ENCODE measurements at regions not wholly inside any gene's neighbourhood (a gene's known extent, or its start where the extent isn't known, plus 50 kb on each side); places are given as distances from the start of the nearest gene placed in this dataset.
"Not testable (repeated sequence)": the region's sequence is repeated elsewhere in the genome, so short reads cannot be mapped to it uniquely, and the experiment has no call there.

DNA sequence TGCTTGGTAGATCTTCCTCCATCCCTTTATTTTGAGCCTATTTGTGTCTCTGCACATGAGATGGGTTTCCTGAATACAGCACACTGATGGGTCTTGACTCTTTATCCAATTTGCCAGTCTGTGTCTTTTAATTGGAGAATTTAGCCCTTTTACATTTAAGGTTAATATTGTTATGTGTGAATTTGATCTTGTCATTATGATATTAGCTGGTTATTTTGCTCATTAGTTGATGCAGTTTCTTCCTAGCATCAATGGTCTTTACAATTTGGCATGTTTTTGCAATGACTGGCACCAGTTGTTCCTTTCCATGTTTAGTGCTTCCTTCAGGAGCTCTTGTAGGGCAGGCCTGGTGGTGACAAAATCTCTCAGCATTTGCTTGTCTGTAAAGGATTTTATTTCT lies 72.4 kb downstream of the HNRNPD start:
- not testable (repeated sequence) for DNase-seq (ENCODE audit: low read depth in 2 of 2)

DNA sequence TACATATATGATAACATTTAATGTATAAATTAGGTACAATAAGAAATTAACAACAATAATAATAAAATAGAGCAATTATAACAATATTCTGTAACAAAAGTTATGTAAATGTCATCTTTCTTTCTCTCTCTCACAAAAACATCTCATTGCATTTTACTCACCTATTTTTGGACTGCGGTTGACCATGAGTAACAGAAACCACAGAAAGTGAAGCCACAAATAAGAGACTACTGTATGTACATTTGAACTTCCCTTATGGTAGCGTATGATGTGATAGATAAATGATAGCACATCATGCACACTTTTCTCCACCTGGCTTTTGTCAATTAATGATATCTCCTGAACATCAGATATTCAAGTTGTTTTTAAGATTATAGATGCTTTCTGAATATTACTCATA lies 80.5 kb downstream of the HNRNPD start:
- no peak for DNase-seq (ENCODE audit: low read depth in 2 of 2)

DNA sequence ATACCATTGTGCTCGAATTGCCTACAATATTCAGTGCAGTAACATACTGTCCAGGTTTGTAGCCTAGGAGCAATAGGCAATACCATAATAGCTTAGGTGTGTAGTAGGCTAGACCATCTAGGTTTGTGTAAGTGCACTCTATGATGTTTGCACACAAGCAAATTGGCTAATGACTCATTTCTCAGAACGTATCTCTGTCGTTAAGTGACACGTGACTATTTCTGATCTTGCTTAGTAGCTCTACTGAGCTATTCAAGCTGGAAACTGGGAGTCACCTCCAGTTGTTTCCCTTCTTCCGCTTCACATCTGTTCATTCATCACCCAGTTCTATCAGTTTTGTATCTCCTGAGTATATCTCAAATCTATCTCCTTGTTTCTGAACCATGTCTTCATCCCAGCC lies 86.1 kb downstream of the HNRNPD start:
- DNase-seq (ENCODE audit: low read depth in 2 of 2), result no peak

DNA sequence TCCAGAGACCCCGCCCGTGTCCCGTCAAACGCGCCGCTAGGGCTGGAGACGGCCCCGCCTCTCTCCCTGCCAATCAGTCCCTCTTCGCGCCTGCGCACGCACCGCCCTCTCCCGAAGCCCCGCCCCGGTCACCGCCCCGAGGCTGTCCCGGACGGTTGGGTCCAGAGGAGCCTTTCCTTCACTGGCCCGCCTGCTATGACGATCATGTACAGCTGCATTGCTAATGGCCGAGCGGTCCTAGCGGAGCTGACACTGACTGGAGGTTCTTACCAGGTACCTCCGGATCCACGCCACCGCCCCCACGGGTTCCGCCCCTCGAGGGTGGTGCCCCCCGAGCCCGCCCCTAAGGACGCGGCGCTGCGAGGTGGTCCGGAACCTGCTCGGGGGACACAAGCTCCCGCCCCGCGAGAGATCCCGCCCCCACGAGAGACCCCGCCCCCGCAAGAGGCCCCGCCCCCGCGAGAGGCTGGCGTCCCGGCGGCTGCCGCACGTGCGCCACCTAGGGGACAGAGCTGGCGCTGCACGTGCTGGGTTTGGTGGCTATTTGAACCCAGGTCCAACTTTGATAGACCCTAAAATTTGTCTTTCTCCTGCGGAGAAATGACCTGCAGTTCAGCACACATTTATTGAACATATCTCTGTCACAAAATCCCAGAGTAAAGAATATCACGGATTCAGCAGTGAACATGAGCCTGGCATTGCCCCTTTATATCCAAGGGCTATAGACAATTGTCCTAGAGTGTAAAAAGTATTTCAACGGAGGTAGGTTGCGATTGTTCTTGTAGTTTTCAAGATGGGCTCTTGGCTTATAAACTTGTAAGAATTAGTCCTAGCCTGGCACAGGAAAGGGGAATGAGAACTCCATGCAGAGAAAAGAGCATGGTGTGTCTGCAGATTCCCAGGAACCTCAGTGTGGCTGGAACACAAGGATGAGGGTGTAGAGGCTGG lies 88.7 kb downstream of the HNRNPD start:
- peak; percentile 98 to 99 for DNase-seq (ENCODE audit: low read depth in 2 of 2)

DNA sequence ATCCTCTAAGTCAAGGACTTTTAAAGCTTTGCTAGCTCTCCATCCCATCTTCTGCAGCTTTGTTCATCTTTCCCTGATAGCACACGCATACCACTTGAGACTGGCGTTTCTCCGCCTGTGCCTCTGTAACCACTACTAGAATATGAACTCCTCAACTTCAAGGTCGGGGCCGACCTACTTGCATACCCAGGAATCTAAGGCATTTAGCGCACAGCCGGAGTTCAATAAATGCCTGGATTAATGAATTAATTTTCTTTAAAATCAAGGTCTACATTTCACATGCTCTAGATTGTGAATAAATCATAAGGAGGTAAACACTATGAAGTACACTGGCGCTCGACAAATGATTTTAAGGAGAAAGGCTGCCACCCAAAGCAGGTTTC lies 89.3 kb downstream of the HNRNPD start:
- DNase-seq (ENCODE audit: low read depth in 2 of 2), result no peak

DNA sequence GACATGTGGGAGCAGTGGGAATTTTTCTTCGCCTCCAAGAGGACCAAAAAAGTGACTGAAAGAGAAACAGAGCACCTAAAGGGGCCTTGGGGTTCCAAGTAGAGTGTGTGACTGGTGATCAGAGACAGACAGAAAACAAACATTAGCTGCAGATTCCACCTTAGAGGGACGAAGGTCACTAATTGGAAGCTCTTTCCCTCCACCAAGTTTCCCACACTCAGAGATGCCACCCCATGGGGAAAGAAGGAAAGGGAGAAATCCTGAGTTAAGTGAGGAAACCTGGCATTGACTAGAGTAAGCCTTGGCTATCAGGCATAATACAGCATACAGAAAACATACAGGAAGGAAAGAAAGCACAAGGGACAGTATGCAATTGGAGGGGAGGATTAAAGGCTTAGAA lies 90.9 kb downstream of the HNRNPD start:
- DNase-seq (ENCODE audit: low read depth in 2 of 2), result no peak

DNA sequence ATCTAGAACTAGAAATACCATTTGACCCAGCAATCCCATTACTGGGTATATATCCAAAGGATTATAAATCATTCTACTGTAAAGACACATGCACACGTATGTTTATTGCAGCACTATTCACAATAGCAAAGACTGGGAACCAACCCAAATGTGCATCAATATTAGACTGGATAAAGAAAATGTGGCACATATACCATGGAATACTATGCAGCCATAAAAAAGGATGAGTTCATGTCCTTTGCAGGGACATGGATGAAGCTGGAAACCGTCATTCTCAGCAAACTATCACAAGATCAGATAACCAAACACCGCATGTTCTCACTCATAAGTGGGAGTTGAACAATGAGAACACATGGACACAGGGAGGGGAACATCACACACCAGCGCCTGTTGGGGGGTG lies 94.2 kb downstream of the HNRNPD start:
- DNase-seq (ENCODE audit: low read depth in 2 of 2), result not testable (repeated sequence)

DNA sequence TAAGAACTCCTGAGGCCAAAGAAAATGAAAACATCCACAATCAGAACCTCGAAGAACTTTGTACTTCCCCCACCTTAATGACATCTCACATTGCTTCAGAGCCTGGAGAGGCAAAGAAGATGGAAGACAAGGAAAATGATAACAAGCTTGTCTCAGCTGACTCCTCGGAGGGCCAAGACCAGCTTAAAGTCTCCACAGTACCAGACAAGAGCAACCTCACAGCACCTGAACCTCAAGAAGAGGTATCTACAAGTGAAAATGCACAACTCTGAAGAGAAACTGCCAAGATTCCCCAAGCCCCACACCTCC lies 97.5 kb downstream of the HNRNPD start:
- DNase-seq (ENCODE audit: low read depth in 2 of 2), result no peak

DNA sequence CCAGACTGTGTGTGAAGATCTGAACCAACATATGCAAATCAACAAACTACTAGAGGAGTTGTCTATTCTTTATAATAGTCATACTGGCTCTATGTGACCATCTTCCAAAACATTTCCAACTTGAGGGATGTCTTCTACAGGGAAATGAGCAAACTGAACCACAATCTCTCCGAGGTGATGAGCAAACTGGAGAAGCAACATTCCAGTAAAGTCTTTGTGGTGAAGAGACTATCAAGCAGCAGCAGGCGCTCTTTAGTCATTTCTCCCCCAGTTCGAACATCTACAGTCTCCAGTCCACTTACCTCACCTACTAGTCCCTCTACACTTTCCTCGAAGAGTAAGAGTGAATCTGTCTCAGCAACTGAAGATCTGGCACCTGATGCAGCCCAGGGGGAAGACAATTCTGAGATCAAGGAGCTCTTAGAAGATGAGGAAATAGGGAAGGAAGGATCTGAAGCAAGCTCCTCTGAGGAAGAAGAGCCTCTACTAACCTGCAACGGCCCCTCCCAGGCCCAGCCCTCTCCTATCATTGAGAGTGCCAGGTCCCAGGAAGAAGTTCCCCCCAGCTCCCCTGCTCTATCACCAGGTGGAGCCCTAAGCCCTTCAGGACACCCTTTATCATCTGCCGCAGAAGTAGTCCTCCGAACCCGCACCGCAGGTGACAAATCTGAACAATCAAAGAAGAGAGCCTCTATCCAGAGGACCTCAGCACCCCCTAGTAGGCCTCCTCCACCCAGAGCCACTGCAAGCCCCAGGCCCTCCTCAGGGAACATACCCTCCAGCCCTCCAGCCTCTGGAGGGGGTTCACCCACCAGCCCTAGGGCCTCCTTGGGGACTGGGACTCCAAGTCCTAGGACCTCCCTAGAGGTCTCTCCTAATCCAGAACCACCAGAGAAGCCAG lies 98.1 kb downstream of the HNRNPD start:
- no peak for DNase-seq (ENCODE audit: low read depth in 2 of 2)

DNA sequence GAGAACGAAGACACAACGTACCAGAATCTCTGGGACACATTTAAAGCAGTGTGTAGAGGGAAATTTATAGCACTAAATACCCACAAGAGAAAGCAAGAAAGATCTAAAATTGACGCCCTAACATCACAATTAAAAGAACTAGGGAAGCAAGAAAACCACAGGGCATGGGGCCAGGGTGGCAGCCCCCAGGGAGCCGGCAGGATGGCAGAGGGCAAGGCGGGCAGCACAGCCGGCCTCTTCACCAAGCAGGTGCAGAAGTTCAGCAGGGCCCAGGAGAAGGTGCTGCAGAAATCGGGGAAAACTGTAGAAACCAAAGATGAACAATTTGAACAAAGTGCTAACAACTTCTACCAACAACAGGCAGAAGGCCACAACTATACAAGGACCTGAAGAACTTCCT lies 99.1 kb downstream of the HNRNPD start:
- DNase-seq (ENCODE audit: low read depth in 2 of 2), result not testable (repeated sequence)

DNA sequence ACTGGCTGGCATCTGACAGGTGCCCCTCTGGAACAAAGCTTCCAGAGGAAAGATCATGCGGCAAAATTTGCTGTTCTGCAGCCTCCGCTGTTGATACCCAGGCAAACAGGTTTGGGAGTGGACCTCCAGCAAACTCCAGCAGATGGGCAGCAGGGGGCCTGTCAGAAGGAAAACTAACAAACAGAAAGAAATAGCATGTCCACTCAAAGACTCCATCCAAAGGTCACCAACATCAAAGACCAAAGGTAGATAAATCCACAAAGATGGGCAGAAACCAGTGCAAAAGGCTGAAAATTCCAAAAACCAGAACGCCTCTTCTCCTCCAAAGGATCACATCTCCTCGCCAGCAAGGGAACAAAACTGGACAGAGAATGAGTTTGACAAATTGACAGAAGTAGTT lies 101.3 kb downstream of the HNRNPD start:
- DNase-seq (ENCODE audit: low read depth in 2 of 2), result not testable (repeated sequence)

DNA sequence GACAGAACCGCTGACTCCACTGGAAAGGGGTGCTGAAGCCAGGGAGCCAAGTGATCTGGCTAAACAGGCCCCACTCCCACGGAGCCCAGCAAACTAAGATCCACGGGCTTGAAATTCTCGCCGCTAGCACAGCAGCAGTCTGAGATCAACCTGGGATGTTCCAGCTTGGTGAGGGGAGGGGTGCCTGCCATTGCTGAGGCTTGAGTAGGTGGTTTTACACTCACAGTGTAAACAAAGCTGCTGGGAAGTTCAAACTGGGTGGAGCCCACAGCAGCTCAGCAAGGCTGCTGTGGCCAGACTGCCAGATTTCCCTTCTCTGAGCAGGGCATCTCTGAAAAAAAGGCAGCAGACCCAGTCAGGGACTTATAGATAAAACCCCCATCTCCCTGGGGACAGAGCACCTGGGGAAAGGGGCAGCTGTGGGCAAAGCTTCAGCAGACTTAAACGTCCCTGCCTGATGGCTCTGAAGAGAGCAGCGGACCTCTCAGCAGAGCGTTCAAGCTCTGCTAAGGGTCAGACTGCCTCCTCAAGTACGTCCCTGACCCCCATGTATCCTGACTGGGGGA lies 101.8 kb downstream of the HNRNPD start:
- DNase-seq (ENCODE audit: low read depth in 2 of 2), result not testable (repeated sequence)

DNA sequence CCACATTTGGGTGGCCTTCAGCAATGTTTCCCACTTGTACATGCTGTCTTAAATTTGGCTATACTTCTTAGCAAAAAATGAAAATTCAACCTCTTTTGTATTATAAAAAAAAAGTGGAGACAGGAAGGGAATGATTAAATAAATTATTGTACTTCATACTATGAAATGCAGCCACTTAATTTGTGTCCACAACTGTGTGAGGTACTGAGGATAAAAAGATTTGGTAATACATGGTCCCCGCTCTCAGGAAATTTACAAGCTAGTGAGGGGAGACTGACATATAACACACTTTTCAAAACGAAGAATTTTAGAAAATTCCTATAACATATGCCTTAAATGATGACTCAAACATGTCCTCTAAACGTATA lies 105.0 kb downstream of the HNRNPD start:
- DNase-seq (ENCODE audit: low read depth in 2 of 2), result no peak

DNA sequence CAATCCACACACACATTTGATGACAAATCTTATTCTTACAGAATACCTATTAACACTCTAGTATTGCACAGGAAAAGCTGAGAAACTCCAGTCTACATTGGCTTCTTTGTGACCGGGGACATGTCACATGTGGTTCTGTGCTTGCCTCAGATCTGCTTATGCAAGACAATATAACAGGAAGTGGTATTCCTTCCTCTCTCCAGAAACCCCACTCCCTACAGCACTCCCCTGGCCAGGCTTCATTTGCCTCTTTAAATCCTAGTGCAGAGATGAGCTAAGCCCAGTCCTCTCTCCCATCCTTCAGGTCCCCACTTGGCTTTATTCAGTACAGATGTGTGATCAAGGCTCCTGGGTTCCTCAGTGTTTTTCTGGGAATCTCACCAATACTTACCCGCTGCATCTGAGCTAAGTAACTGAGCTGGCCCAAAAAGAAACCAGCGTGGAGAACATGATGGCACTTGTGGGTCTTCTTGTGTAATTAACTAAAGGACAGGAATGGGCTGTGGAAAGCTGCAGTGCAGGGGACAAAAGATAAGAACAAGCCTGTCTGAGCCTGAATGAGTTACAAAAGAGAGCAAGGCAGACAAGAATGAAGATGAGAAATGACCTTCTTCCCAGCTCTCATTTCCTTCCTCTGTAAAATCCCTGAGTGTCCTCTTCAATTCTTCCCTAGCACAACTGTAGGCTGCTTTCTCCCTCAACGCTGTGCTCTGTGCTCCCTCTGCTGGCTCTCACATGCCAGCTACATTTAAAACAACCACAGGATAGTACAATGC lies 105.6 kb downstream of the HNRNPD start:
- peak in 1 of 2 donors; percentile 9 for DNase-seq (ENCODE audit: low read depth in 2 of 2)

DNA sequence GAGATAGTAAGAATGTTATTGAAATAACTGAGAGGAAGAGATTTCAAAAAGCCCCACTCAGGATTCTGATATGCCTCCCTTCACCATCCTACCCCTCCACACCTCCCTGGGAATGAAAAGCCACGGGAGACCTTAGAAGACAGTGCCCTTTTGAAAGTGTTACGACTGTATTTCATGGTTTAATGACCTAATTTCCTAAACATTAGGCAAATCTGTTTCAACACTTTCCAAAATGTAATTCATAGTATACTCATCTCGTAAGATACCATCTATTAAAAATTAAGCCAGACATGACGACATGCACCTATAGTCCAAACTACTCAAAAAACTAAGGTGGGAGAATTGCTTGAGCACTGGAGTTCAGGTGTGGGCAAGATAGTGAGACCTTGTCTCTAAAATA lies 106.3 kb downstream of the HNRNPD start:
- DNase-seq (ENCODE audit: low read depth in 2 of 2), result no peak

DNA sequence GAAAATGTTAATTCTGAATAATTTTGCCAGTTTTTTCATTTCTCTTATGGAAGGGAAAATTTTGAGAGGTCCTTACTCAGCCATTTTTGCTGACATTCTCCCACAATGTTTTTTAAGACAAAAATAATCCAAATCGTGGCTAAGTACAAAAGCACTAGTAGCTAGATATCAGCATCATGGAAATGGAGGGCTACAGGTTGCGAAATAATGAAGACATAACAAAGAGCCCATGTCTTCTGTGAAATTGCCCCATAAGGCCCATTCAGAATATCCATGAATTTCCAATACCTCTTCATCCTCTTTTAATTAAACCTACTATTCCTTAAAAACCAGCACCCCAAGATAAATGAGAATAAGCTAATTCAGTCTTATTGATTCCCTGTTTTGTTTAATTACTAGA lies 107.4 kb downstream of the HNRNPD start:
- no peak for DNase-seq (ENCODE audit: low read depth in 2 of 2)

DNA sequence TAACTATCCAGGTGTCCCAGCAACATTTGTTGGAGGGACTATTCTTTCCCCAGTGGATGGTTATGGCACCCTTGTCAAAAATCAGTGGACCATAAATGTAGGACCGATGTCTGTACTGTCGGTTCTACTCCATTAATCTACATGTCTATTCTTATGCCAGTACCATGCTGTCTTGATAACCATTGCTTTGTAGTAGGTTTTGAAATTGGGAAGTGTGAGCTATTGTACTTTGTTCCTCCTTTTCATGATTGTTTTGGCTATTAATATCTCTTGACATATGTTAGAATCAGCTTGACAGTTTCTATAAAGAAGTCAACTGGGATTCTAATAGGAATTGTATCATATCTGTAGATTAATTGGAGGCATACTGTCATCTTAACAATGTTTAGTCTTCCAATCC lies 112.7 kb downstream of the HNRNPD start:
- no peak for DNase-seq (ENCODE audit: low read depth in 2 of 2)

DNA sequence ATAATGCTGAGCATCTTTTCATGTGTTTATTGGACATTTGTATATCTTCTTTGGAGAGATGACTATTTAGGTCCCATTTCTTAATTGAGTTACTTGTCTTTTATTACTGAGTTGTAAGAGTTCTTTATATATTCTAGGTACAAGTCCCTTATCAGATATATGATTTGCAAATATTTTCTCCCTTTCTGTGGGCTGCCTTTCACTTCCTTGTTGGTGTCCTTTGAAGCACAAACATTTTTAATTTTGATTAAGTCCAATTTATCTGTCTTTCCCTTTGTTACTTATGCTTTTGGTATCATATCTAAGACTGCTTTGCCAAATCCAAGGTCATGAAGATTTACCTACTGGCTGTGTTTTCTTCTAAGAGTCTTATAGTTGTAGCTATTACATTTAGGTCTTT lies 113.2 kb downstream of the HNRNPD start:
- no peak for DNase-seq (ENCODE audit: low read depth in 2 of 2)

DNA sequence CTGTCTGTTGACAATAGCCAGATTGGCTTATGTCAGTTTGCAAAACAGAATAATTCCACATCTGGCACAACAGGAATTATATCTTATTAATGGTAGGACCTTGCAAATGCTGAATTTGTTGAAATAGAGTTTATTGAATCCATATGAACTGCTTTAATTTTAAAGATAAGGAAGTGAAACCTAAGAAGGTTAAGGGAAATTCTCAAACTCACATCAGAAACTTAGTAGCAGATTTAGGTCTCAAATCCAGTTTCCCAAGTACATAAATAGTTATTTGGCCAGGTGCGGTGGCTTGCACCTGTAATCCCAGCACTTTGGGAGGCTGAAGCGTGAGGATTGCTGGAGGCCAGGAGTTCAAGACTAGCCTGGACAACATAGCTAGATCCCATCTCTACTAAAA lies 117.1 kb downstream of the HNRNPD start:
- DNase-seq (ENCODE audit: low read depth in 2 of 2), result no peak

DNA sequence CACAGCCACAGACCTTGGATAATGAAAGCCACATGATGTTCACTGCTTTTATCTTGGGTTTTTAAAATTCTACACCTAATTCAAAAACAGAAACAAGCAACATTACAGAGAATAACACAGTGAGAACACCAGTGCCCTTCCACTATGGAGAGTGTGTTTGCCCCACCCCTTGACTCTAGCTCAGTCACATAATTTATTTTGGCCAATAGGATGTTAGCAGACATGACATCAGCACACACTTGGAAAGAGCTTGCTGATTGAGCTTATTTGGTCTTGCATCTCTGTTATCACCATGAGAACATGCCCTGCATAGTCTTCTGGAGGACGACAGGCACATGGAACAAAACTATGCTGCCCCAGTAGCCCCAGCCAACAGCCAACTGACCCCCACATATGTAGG lies 118.1 kb downstream of the HNRNPD start:
- DNase-seq (ENCODE audit: low read depth in 2 of 2), result no peak

DNA sequence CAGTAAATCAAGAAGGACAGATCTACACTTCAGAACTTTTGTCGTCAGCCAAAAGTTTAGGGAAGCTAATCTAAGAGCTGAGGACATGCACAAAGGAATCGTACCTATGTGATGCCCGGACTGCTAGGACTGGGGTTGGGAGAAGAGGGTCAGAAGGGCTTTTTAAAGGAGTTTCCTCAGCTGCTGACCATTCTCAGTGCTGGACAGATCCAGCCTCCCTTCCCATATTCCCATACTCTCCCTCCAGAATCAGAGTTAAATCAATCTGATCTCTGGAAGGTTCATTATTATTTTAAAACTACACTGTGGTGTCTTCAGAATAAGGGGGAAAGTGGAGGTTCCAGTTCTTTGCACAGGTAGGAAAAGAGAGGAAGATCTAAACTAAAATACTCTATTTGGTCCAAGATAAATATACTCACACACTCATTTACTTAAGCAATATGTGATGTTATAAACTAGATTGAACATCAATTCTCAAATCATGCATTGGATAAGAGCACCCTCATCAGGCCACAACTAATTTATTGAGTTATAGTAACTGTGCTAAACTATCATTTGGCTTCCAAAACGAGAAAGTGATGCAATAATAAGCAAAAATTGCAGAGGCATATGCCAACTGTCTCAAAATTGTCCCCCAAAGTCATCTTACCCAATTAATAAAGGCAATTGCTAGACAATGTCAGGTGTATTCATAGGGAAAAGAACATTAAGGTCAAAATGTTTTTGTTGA lies 124.7 kb downstream of the HNRNPD start:
- no peak for DNase-seq (ENCODE audit: low read depth in 2 of 2)

All from stimulated activated CD4-positive, alpha-beta T cell treated with anti-CD3 and anti-CD28 coated beads, Interleukin-4, amount 100 ng/mL, for 48 hours (primary cell).